Limb (tissue), 2 donors: ENCODE measurements at regions not wholly inside any gene's neighbourhood (a gene's known extent, or its start where the extent isn't known, plus 50 kb on each side); places are given as distances from the start of the nearest gene placed in this dataset.

ENCODE experiments used
- DNase-seq, 2 donors: peaks; one replicate each; pipeline ENCODE4 v3.0.0-alpha.2; 2016; ENCODE audit errors: extremely low spot score in 2 of 2

DNA sequence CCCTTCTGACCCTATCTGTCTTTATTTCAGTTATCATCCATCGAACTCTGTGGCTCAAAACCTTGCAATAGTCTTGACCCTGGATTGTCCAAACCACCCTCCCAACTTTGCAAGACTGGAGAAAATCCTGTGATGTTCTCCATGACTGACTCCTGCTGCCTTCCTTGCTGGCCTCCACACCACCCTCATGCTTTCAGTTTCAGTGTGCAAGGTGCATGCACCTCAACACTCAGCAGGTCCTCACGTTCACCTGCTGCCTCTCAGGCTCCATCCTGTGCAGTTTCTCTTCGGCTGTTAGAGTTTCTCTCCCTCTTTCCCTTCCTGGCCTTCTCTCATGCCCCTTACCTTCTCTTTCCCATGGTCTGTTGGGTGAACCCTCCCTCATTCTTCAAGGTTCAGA, 59.4 kb upstream of the ASIC2 start:
- DNase-seq = no peak

DNA sequence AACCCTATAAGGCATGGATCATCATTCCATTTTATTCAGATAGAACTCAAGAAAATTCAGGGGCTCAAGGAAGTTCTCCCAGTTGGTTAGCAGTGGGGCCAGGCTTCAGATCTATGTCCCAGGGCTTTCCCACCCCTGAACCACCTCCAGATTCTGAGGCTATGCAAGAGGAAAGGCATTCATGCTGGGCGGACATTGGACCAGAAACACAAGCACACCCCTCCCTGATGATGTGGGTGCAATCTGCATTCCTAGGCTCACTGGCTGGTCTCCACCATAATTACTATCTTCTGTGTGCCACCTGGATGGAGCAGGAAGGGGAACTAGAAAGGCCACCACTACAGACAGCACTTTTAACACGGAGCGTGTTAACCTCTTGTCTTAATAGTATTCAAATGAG, 63.2 kb upstream of the ASIC2 start:
- DNase-seq = no peak

DNA sequence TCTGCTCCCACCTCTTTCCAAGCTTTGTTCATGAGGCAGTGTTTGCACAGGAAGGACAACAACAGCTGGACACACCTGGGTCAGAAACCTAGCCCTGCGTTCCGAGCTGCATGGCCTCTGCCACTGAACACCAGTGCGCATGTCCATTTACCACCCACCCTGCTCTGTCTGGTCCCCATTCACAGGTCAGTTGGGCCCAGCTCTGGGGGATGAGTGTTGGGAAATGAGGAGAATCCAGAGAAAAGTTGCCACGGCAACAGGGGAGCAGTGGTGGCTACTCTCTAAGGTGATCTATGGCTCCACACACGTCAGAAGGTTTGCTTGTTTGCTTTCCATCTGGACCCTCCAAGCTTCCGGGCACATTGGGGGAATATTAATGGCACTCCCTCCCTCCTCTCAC, 70.4 kb upstream of the ASIC2 start:
- no peak for DNase-seq

DNA sequence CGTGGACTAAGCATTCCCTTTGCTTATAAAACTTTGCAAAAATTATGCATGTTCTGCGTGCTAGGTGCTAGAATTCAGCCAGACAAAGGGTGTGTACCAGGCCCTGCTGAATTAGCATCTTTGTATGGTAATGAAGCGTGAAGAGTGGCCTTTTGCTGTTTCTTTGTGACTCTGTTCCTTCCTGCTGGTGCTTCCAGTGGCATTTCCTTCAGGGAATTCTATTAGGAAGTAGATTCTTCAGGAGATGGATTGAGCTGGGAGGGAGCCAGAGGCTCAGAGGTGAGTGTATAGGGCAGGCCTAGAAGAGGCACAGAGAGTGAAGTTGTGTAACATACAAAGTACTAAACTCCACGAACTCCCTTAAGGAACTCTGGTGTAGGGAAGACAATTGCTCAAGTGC, 73.9 kb upstream of the ASIC2 start:
- DNase-seq = no peak

DNA sequence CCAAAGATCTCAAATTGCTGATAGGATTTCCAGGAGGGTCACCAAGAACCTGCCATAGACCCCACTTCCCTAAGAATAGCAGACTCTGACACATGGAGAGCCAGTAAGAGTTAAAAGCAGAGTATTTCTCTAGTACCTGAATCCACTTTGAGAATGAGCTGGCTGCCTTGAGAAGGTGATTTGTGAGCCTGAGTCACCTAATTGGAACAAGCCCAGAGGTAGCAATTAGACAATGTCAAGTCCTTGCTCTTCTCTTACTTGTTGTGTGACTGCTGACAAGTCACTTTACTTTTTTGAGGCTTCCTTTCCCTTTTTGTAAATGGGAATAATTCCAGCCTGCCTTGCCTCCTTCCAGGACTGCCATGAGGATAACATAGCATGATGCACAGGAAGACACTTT, 76.1 kb upstream of the ASIC2 start:
- no peak for DNase-seq

DNA sequence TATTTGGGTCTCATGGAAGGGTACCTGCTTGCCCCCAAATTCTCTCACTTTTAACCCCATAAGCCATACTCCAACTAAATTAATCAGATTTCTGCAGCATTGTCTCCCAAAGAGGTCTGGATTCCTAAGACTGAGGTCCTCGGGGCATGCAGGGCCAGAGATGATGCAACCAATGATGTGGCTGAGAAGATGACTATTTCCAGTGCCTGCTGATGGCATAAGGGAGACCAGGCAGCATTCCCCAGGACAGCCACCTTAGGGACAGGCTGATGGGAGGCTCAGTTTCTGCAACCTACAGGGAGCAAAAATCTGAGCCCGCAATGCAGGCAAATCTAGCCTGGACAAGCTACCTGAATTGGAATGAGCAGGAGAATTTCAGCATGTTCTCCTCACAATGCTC, 76.8 kb upstream of the ASIC2 start:
- no peak for DNase-seq

DNA sequence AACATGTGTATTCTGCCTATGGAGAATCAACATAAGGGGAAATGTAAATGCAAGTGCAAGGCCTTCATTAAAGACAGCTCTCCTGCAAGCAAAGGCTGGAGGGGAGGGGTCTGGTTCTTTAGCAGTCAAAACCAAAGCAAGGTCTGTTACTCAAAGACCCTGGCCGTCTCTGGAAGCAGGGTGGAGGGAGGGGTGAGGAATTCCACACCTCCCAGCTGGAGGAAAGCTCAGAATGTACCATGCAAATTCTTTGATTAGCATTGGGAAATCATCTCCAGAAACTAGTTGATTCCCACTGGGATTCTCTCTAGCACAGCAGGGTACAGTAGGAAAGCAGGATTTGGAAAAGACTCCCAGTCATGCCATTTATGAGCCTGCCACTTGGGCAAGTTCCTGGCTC, 77.3 kb upstream of the ASIC2 start:
- DNase-seq = no peak

DNA sequence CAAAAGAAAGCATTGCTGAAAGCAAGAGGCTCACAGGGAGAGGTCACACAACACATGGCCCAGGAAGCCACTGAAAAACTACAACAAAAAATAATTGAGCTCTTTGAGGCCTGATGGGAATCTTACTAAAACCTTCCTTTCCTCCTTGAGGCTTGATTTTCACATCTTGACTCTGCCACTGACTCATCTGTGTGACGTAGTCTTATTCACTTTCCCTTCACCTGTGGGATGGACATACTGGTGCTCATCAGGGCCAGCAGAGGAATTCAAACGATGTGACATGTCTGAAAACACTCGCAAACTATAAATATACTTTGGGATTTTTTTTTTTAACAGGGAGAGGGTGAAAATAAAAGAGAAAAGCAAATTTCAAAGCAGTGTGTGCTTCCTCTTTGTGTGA, 78.3 kb upstream of the ASIC2 start:
- no peak for DNase-seq

DNA sequence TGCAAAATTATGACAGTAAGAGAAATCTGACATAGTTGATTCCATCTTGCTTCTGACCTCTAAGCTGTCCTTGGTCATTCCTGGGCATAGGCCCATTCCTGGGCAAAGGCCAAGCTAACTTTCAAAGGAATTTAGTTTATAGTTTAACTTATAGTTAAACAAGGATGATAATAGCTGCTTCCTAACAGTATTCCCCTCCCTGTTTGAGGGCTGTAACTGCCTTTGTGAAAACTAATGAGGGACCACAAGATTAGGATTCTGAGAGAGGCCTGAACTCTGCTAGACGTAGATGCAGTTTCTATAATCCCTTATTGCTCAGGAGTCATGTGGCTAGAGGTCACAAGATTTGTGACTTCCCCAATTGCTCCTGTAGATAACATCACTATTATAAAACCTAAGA, 80.2 kb upstream of the ASIC2 start:
- DNase-seq = no peak

DNA sequence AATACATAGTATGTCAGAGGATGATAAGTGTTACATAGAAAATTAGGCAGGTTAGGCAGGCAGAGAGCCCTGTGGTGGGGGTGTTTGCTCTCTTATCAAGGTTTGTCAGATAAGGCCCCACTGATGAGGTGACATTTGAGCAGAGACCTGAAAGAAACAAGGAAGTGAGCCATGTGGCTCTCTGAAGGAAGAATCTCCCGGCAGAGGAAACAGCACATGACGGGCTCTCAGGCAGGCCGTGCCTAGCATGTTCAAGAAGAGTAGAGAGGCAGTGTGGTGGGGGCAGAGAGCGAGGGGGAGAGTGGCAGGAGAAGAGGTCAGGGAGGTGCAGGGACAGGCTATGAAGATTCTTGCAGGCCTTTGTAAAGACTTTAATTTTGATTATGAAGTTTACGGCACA, 82.0 kb upstream of the ASIC2 start:
- no peak for DNase-seq

DNA sequence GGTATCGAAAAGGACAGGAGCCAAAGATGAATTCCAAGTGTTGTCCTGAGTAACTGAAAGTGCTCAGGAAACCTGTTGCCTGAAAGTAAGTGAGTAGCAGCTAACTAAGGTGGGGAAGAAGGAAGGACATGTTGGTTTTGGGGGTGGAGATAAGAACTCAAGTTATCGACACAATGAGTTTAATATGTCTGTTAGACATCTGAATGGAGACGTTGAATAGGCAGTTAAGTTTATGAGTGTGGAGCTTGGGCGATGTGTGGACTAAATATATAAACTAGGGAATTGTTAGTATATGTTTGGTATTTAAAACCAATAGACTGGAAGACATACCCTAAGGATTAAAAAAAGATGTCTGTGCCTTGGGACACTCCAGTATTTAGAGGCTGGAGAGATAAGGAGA, 82.7 kb upstream of the ASIC2 start:
- no peak for DNase-seq

DNA sequence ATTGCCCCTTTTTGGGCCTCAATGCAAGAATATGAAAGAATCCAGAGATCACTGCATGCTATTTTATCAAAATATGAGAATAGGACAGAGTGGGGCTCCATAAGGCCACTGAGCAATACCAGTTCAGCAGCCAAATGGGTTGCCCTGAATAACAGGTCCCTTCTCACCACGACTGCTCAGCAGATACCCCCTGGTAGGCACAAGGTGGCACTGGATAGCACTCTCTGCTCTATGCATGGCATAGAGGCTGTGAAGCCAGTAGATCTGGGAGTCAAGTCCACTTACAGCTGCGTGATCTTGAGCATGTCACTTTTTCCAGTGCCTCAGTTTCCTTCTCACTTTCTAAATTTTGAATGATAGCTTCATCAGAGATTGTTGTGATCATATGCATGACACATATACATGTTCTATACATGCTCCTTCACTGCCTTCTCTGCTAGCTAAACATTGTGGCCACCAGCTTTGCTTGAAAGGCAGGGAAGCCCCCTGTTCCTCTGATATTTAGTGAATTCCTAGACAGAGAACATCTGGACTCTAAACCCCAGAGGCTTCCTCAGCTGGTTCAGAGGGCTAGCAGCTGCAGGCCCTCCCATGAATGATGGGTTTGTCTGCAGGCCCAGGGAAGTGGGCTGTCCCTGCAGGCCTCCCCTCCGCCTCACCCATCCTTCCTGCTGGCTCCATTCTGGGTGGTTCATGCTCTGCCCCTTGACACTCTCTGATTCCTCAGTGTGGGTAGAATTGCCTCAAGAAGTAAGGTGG, 84.9 kb upstream of the ASIC2 start:
- no peak for DNase-seq

DNA sequence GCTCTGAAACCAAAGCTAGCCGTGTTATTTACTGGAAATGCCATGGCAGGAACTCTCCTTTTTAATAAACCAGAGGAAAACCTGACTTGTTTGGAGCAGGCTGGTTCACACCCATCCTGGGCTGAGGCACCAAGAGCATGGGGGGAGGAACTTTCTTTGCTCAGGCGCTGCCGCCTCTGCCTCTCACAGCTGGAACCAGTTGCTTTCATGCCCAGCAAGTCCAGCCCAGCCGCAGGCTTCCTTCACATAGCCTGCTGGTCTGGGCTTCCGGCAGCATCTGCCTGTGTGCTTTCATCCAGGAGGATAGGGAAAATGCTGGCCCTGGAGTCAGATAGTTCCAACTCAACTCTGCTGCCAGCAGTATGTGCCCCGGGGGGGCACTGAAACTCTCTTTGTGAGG, 88.1 kb upstream of the ASIC2 start:
- peak; percentile 39 to 54 for DNase-seq

DNA sequence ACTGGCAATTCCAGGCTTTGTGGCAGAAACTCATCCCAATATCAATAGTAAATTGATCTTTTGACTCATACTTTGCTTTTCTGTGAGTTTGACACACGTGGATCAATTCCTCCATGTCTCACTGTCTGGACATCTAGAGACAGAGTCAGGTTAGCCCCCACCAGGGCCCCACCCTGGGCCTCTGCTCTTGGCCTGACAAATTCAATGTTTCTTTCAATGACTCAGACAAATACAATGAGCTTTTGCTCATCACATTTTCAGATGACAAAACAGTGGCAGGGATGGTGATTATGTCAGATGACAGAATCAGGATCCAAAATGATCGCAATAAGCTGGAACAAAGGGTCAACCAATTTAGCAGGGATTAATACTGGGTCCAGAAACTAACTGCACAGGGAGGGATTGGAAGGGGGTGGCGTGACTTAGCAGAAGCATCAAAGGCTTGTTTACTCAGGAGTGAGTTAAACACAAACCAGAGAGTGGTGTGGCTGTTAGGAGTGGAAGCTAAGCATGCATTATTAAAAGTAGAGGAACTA, 90.5 kb upstream of the ASIC2 start:
- DNase-seq = no peak

DNA sequence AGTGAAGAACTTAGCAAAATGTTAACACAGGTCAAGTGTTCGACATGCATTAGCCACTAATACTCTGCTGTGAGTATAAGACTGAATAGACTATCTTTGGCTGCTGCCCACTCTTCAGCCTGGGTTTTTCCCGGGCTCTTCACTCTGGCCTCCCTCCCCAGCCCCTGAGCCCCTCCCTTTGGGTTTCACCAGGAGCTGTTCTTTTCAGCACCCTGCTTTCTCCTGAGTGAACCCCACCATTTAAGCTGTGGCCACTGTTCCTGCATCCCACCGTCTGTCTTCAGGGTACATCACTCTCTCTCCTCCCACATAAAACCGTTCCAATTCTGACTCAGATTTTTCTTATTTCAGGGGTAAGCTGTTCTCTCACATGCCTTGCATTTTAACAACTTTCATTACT, 92.0 kb upstream of the ASIC2 start:
- peak in 1 of 2 donors; percentile 38 for DNase-seq

DNA sequence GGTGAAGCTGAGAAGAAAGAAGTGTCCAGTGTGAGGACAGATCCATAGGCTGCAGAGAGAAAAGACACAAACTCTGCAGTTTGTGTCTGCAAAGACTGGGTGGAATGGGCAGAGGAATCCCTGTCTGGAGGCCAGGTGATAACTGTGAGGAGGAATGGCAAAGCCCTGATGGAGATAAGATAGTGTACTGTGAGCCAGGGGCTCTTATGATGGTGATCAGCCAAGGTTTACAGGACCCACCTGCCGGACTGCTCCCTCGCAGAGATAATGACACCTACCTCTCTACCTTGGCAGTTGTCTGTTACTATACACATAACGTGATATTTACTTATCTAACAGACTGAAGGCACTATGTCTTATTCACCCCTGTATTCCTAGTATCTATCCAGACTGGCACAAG, 92.6 kb upstream of the ASIC2 start:
- no peak for DNase-seq

DNA sequence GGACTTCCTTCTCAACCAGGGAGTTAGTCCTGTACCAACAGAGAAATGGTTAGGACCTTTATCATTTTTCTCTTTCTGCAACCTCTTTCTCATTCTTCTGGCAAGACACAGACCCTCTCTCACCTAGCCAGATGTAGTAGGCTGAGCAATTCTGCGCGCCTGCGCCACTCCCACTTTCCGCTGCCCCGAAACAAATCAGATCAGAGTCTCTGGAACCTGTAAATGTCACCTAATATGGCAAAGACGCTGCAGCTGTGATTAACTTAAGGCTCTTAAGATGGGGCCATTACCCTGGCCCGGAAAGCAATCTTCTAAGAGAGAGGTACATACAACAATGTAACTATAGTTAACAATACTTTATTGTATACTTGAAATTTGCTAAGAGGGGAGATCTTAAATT, 94.3 kb upstream of the ASIC2 start:
- no peak for DNase-seq

DNA sequence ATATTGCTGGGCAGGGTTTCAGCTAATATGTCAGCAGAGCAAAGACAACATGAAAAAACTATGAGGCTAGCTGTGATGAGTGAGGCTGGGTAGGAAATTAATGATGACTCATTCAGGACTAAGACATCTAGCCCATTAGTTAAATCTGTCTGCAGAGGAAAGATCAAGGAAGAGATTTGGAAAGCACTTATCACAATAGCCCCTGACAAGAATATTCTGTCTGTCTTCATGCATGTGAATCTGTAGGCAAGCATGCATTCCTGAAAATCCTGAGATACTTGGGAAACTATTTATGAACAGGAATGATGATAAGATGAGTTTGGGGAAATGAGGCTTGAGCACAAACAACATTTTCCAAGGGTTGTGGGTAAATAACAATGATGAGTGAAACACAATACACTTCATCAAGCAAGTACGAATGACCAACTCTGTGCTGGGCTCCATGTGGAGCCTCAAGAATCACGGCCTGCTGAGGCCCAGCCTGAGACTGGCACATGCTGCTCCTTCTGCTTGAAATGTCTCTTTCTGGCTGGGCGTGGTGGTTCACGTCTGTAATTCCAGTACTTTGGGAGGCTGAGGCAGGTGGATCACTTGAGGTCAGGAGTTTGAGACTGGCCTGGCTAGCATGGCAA, 96.5 kb upstream of the ASIC2 start:
- no peak for DNase-seq

DNA sequence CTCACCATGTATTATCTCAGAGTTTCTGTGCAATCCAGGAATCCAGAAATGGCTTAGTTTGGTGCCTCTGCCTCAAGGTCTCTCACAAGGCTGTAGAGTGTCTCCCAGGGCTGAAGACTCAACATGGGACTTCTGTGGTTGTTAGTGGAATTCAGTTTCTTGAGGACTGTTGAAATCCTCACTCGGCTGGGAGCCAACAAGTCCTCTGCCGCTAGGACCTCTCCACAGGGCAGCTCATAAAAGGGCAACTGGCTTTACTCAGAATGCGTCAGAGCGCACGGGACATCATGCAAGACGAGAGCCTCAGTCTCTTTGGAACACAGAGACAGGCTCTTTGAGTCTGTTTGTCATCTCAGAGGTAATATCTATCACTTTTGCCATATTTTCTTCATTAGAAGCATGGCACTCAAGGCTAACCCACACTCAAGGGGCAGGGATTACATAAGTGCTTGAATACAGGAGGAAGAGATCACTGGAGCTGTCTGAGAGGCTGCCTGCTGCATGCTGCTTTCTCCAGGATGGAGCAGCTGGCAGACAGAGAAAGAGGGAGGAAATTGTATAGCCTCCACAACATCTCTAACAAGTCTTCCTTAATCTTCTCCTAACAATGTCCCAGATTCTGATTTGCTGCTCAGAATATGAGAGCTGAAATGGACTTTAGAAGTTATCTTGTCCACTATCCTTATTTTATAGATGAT, 97.5 kb upstream of the ASIC2 start:
- no peak for DNase-seq

DNA sequence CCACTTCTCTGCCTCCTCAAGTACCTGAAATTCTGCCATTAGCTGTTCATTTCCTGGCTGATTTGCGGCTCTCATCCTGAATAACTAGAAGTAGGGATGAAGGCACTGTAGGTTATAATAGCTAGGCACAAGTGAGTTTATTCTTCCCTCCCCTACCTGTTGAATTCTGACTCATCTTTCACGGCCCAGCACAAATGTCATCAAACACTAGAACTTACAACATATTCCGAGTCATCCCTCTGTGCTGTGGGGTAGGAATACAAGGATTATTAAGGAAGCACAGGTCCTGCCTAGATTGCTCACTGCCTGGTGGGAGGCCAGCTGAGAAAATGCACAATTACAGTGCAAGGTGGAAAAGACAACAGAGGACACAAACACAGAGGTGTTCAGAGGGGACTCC, 103.7 kb upstream of the ASIC2 start:
- DNase-seq = no peak

DNA sequence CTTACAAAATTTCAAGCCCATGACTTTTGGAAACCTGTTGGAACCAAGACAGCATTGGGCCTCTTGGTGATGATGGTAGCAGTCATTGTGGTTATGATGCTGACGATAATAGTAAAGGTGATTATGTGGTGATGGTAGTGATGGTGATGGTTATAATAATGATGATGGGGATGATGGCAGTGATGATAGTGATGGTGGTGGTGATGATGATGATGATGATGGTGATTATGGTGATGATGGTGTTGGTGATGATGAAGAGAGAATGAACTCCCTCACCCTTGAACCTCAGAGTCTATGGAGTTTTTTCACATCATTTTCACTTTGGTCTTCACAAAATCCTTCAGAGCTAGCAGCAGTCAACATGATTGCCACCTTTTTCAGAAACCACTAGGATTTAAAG, 105.3 kb upstream of the ASIC2 start:
- no peak for DNase-seq

DNA sequence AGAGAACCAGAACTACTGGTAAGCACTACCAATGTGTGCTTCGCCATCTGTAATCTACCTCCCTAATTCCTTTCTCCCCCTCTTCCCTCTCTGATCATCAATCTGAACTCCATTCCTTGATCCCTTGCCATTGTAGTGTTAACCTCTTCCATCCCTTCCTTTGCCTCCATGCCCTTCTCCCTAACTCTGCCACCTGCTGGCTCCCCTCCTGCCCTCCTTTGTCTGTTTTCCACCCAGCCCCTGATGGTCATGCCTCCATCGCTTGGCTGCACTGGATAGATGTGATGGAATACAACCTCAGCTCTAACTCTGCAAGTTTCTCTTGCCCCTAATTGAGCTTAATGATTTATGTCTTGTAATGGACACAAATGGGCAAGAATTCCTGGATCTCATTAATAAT, 108.2 kb upstream of the ASIC2 start:
- no peak for DNase-seq

DNA sequence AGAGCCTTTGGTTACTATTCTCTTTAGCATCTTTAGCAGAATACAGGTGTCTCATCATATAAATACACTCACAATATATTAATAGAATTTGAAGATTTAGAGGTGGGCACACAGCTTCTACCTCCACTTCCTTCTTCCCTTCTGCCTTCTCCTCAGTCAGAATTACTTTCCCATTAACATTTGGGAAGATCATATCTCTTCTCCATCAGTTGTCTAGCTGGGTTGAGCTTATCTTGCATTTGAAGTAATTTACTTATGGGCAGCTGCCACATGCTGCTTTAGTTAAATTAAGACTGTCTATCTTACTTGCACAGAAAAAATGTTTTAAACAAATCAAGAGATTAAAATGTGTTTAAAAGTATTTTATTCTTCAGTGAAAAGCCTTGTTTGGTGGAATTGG, 110.1 kb upstream of the ASIC2 start:
- DNase-seq = no peak
